Stimulated activated CD4-positive, alpha-beta T cell treated with anti-CD3 and anti-CD28 coated beads, Interleukin-4, amount 100 ng/mL, for 48 hours (primary cell): ENCODE measurements at regions not wholly inside any gene's neighbourhood (a gene's known extent, or its start where the extent isn't known, plus 50 kb on each side); places are given as distances from the start of the nearest gene placed in this dataset.
"Not testable (repeated sequence)": the region's sequence is repeated elsewhere in the genome, so short reads cannot be mapped to it uniquely, and the experiment has no call there.

Source experiments
- DNase-seq, 2 donors: peaks; one replicate each; pipeline ENCODE4 v3.0.0-alpha.2; 2020; ENCODE audit warnings: low read depth in 2 of 2

DNA sequence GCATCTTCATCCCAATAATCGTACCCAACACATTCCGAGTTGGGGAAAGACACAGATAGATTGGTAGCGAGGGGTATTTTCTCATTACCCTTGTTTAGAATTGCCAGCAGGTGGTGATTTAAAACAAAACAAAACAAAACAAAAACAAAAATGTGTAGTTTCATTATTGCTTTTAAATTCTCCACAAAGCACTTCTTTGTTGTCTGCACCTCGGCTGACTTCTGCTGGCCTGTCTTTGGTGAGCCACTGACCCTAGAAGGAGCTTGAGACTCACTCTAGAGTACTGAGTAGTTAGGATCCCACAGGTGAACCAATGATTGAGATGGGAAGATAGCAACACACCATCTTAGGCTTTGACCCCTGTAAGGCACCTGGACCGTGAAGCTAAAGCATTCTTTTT is 105.4 kb upstream of the BET1 start:
- DNase-seq: no peak

DNA sequence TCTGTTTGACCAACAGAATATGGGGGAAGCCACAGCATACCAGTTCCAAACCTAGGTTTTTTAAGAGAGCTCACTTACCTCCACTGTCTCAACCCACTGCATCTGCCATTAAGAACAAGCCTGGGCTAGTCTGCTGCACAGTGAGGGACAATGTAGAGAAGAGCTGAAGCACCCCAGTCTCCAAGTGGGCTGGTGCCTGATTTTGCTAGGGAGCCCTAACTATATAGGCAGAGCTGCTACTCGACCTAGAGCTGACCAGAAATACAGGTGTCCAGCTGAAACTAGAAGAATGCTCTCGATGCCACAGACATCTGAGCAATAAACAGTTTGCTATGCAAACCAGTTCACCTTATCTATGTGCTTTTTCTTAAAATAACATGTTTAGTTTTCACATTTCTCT is 106.9 kb upstream of the BET1 start:
- DNase-seq: no peak

GRCh38 chr7:94115316-94115715 is 111.2 kb upstream of the BET1 start:
- no peak for DNase-seq

DNA sequence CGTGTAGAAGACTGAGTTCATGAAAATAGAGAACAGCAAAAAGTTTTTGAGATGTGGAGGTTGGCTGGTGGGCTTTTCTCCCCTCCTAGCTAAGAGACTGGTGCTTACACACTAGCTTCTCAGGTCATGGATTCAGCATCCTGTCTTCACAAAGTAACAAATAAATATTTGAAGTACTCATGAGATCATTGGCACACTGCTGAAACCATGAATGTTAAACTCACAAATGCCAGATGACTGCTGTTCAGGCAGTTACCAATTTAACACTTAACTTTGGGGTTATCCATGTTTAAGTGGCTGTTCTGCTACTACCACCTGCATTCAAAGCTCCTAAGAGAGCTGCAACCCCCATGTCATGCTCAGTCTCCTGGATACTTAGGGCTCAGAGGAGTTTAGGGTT is 119.0 kb upstream of the BET1 start:
- no peak for DNase-seq

- no peak for DNase-seq
Observed at GRCh38 chr7:94127026-94127425, 122.9 kb upstream of the BET1 start.

DNA sequence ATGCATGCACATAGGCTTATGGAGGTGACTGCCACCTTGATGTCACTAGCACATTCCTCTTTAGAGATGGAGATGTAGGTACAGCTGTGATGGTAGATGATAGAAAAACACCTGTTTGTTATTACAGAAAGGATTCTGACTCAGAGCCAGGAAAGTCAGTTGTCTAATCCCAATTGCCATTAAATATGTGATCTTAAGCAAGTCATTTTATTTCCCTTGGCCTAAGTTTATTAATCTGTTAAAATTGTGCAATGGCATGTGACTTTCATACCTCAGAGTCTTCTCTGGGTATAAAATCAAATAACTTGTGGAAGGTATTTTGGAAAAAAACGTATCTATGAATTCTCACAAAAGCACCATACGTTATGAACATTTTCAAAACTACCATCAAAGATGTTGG is 123.9 kb upstream of the BET1 start:
- DNase-seq: no peak

GRCh38 chr7:94129443-94130140 is 125.4 kb upstream of the BET1 start:
- no peak for DNase-seq

- DNase-seq: no peak
Observed at GRCh38 chr7:94130716-94131115, 126.6 kb upstream of the BET1 start.

DNA sequence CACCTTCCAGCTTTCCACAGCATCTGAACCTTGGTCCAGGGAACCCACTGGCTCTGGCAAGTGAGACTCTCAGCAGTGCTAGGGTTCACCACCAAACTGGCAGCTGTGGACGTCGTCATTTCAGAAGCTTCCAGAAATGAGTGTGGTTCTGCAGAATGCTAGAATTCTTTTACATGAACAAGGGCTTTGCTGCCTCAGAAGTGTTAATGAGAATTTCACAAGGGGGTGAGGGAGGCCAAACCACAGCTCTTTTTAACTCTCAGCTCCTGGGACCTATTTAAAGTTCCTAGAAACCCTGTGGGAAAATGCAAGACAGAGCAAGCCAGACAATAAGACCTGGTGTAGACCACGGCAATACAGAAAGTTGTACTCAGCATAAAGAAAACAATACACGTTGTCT is 129.3 kb upstream of the BET1 start:
- DNase-seq: no peak

- no peak for DNase-seq
Observed at GRCh38 chr7:94135180-94135579, 131.0 kb upstream of the BET1 start.

DNA sequence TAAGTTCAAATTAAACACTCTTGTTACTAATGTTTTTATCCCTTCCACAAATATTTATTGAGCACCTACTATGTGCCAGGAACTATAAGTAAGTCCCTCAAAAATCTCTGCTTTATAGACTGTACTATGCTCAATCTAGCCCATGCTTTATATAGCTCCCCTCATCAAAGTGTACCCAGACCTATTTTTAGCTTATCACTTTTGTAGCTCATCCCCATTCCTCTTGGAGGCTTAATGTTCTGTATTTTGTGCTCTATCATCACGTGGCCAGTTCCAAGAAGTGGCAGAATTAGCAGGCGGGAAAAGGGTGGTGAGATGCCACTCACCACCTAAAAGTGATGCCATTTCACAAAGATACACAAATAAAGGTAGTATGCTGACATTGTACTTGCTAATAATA is 138.1 kb upstream of the BET1 start:
- no peak for DNase-seq

GRCh38 chr7:94145602-94146001 is 141.4 kb upstream of the BET1 start:
- DNase-seq: no peak

DNA sequence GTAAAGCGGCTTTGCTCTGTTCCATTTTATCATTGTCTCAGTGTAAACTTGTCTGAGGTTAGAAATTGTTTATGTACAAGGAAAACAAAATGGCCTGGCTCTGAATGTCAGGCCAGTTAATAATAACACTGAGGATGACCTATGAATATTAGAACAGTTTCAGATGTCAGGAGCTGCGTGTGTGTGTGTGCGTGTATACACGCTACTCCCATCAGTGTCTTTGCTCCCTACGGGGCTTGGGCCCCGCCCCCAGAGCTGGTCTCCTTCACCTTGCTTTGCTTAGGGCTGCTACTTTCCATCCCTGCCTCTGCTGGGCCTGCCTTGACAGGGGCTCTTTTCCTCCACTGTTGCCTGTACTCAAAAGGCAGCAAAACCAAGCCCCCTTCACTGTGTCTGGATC is 142.3 kb upstream of the BET1 start:
- no peak for DNase-seq

DNA sequence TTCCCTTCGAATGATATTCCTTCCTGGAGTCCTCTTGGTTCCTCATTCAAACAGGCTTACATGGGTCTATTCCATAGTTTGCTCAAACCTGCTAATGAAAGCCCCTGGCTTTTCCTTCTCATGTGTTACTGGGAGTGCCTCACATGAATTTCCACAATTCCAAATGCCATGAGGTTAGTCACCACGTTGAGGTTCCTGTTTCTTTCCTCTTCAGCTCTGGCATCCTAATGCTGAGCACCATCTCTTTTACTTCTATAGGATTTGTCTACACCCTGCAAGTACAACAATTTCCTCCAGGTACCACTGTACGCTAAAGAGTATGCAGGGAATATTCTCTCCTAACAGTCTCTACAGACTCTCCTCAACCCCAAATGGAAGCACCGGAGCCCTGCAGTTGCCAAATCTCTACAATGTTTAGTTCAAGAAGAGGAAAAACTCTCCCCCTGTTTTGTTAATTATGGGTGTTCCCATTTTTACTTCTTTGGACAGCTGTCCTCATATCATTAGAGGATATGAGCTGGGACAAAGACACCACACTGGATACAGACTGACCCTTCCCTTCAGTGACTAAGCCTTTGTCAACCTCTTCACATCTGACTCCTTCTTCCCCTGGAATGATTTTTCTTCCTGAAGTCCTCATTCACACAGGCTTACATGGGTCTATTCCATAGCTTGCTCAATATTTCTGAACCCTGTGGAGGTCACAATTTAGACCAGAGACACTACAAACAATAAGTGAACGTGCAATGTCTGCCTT is 145.8 kb upstream of the BET1 start:
- DNase-seq: no peak

DNA sequence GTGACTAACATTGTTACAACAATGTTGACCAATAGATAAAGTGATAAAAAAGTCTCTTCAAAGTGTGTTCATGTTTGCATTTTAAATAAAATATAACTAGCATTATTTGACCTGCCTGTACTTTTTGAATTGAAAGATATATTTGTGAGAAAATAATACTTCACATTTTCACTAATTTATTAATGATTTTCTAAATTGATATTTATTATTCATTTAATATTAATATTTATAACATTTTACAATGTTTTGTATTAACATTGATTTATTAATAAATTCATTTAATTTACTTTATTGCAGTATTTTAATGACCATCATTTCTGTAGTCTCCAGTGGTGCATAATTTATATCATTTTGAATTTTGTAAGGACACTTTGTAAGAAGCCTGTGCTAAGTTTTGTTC is 150.0 kb upstream of the BET1 start:
- no peak for DNase-seq

- no peak for DNase-seq
Observed at GRCh38 chr7:94154858-94155257, 150.7 kb upstream of the BET1 start.

GRCh38 chr7:94157659-94158306 is 153.6 kb upstream of the BET1 start:
- not testable (repeated sequence) for DNase-seq

GRCh38 chr7:94160719-94161435 is 156.7 kb upstream of the BET1 start:
- DNase-seq: no peak

GRCh38 chr7:94161476-94161875 is 157.3 kb upstream of the BET1 start:
- no peak for DNase-seq

DNA sequence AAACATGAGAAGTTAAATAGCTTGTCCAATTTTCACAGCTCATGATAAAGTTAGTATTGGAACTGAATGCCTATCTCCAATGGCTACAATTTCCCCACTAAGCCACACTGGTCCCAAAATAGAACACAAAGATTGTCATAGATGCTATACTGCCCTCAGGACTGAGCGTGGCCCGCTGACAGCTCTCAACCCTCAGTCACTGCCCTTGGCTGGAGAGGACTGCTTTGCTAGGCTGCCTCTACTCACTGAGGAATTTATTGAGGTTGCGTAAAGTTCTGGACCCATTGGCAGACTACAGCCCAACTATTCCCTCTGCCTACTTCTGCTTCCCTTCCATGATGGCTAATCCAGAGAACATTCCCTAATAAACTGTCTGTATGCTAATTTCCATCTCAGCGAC is 165.5 kb upstream of the BET1 start:
- no peak for DNase-seq

GRCh38 chr7:94170836-94171235 is 166.7 kb upstream of the BET1 start:
- DNase-seq: no peak

GRCh38 chr7:94173436-94173835 is 169.3 kb upstream of the BET1 start:
- no peak for DNase-seq
